HepG2 (cell line): ENCODE measurements at regions not wholly inside any gene's neighbourhood (a gene's known extent, or its start where the extent isn't known, plus 50 kb on each side); places are given as distances from the start of the nearest gene placed in this dataset.
"Not testable (repeated sequence)": the region's sequence is repeated elsewhere in the genome, so short reads cannot be mapped to it uniquely, and the experiment has no call there.

Source experiments
- ATAC-seq: fragments of 200-7000 bp; cut with Tn5 transposase; 3 replicates; pipeline ENCODE4 v1.9.1; 2020; ENCODE audit warnings: mild to moderate bottlenecking, moderate library complexity
- BruUV-seq: library from RNA; stranded (reverse); fragments of 400-500 nt; replicated peaks from 2 replicates; lab custom pipeline; 2021; lab: Mats Ljungman, UMichigan
- CTCF ChIA-PET: fragments of 300-600 bp; formaldehyde crosslinking; extraction: SDS; loops from one replicate; lab custom pipeline; 2021; ENCODE audit warnings: low total read pairs, inconsistent platforms, low intra/inter-chr PET ratio; lab: Yijun Ruan, JAX
- POLR2A ChIA-PET: fragments of 350-600 bp; sonication (Branson Sonifier 250); formaldehyde crosslinking; loops from one replicate; lab custom pipeline; 2020; ENCODE audit warnings: antibody characterized with exemption, inconsistent platforms; lab: Yijun Ruan, JAX
- DNase-seq: peaks from one replicate; pipeline ENCODE4 v3.0.0-alpha.2; 2015; ENCODE audit warnings: low spot score
- FAIRE-seq: peaks from 3 replicates; lab custom pipeline; 2011; peaks lifted over from hg19 to GRCh38; lab: Jason Lieb, UNC
- H2AFZ ChIP-seq: one replicate; pipeline ENCODE4 v1.6.1; 2011; ENCODE audit warnings: low read length, inconsistent platforms
- H3K27ac ChIP-seq: fragments of 300-600 bp; 3 replicates; pipeline ENCODE4 v1.8.0; 2011; ENCODE audit warnings: mixed run types, mild to moderate bottlenecking, mixed read lengths, low read length, inconsistent platforms; ENCODE audit not compliant: insufficient read depth; ENCODE audit errors: extremely low read length
- H3K27me3 ChIP-seq, 2 experiments: fragments of 200-600 bp in 1 of 2; 2 replicates in 1 of 2; 3 replicates in 1 of 2; pipeline versions ENCODE4 v1.6.0 to v1.8.0; 2011; ENCODE audit warnings: low read length in 2 of 2, mild to moderate bottlenecking in 2 of 2, moderate library complexity in 2 of 2, inconsistent platforms in 1 of 2; ENCODE audit not compliant: insufficient read depth in 2 of 2, control insufficient read depth in 1 of 2
- H3K36me3 ChIP-seq, 2 experiments: fragments of 200-600 bp in 1 of 2; replicated peaks in 1 of 2; 2 replicates in 1 of 2; 3 replicates in 1 of 2; pipeline versions ENCODE4 v1.5.1 to v1.8.0; 2011; ENCODE audit warnings: low read length in 2 of 2, inconsistent platforms in 1 of 2; ENCODE audit not compliant: insufficient read depth in 2 of 2, control insufficient read depth in 1 of 2
- H3K4me1 ChIP-seq: 2 replicates; pipeline ENCODE4 v1.5.1; 2012; ENCODE audit warnings: low read length, inconsistent platforms; ENCODE audit not compliant: insufficient read depth
- H3K4me2 ChIP-seq: 2 replicates; pipeline ENCODE4 v1.6.0; 2011; ENCODE audit warnings: low read depth, low read length, inconsistent platforms
- H3K4me3 ChIP-seq, 3 experiments: fragments of 200-600 bp in 1 of 3; sonication (generic), shearing (Covaris generic) in 1 of 3; replicated peaks in 1 of 3; 2 replicates each; pipeline ENCODE4 v1.5.1; 2011 to 2016; ENCODE audit warnings: low read length in 3 of 3, inconsistent platforms in 2 of 3, low read depth in 2 of 3, mild to moderate bottlenecking in 2 of 3, control low read depth in 1 of 3, mixed read lengths in 1 of 3; ENCODE audit not compliant: insufficient read depth in 1 of 3
- H3K79me2 ChIP-seq: one replicate; pipeline ENCODE4 v1.6.1; 2011; ENCODE audit warnings: low read length, inconsistent platforms; ENCODE audit not compliant: insufficient read depth
- H3K9ac ChIP-seq: 2 replicates; pipeline ENCODE4 v1.6.0; 2011; ENCODE audit warnings: mild to moderate bottlenecking, low read depth, low read length, inconsistent platforms; ENCODE audit not compliant: insufficient read depth
- H3K9me3 ChIP-seq: 2 replicates; pipeline ENCODE4 v1.5.1; 2012; ENCODE audit warnings: mild to moderate bottlenecking, low read length
- H4K20me1 ChIP-seq: 2 replicates; pipeline ENCODE4 v1.6.0; 2011; ENCODE audit warnings: inconsistent platforms, mild to moderate bottlenecking, low read length, moderate library complexity; ENCODE audit not compliant: insufficient read depth
- GTF2F1 ChIP-seq: fragments of 150-350 bp; IDR thresholded peaks from 2 replicates; pipeline ENCODE4 v1.6.1; 2014; ENCODE audit warnings: low read length
- HMG20A ChIP-seq: IDR thresholded peaks from 2 replicates; pipeline ENCODE4 v1.6.1; 2016; ENCODE audit warnings: borderline replicate concordance
- JUND ChIP-seq: sonication (generic); formaldehyde crosslinking; IDR thresholded peaks from 2 replicates; pipeline ENCODE4 v1.8.0; 2022; ENCODE audit warnings: mild to moderate bottlenecking, missing genetic modification reagents
- KLF12 ChIP-seq: sonication (generic); formaldehyde crosslinking; IDR thresholded peaks from 2 replicates; pipeline ENCODE4 v1.4.0; 2020; ENCODE audit warnings: missing genetic modification reagents, borderline replicate concordance
- NFE2L1 ChIP-seq: sonication (generic); formaldehyde crosslinking; IDR thresholded peaks from 2 replicates; pipeline ENCODE4 v1.4.0; 2020; ENCODE audit warnings: missing genetic modification reagents, mild to moderate bottlenecking, borderline replicate concordance
- POGZ ChIP-seq: sonication (generic); formaldehyde crosslinking; IDR thresholded peaks from 2 replicates; pipeline ENCODE4 v1.4.0; 2020; ENCODE audit warnings: mild to moderate bottlenecking, missing genetic modification reagents
- TEAD3 ChIP-seq: optimal IDR thresholded peaks from 2 replicates; pipeline ENCODE3; 2016; ENCODE audit warnings: borderline replicate concordance
- ZBTB21 ChIP-seq: sonication (generic); formaldehyde crosslinking; IDR thresholded peaks from 2 replicates; pipeline ENCODE4 v1.4.0; 2020; ENCODE audit warnings: missing genetic modification reagents
- ZBTB7B ChIP-seq: sonication (generic); formaldehyde crosslinking; IDR thresholded peaks from 2 replicates; pipeline ENCODE4 v1.4.0; 2020; ENCODE audit warnings: missing genetic modification reagents
- ZNF780A ChIP-seq: sonication (generic); formaldehyde crosslinking; IDR thresholded peaks from 2 replicates; pipeline ENCODE4 v1.8.0; 2022; ENCODE audit warnings: mild to moderate bottlenecking, missing genetic modification reagents, moderate library complexity
- WGBS: methylation state at CpG from one replicate; pipeline ENCODE4 v1.1.6; 2017; ENCODE audit warnings: low lambda C conversion rate; 5-methylcytosine and 5-hydroxymethylcytosine counted together
- in situ Hi-C: cut with HindIII; loops from 2 replicates; pipeline ENCODE4 v1.10.0; 2017; ENCODE audit warnings: low pct_unique_long_range_greater_than_20kb; ENCODE audit not compliant: extremely low pct_ligation_motif_present
- intact Hi-C: fragments of 100-400 bp; cut with micrococcal nuclease; formaldehyde crosslinking; loops from one replicate; pipeline ENCODE4 v1.10.0; 2022; ENCODE audit not compliant: unreplicated experiment

DNA sequence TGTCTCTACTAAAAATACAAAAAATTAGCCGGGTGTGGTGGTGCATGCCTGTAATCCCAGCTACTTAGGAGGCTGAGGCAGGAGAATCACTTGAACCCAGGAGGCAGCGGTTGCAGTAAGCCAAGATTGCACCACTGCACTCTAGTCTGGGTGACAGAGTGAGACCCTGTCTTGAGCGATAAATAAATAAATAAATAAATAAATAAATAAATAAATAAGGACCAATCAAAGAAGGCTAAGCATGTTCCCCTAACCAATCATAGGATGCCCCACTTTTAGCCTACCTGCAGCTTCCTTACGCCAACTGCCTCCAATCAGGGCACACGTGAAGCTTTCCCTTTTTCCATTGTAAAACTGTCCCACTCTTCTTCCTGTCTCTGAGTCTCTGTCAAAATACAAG lies 74.2 kb upstream of the ELAC2 start:
- H3K79me2 ChIP-seq, H3K9me3 ChIP-seq, H3K27ac ChIP-seq, H3K9ac ChIP-seq, H3K36me3 ChIP-seq, H3K27me3 ChIP-seq, CTCF ChIA-PET, FAIRE-seq, H3K4me2 ChIP-seq, in situ Hi-C loops, H4K20me1 ChIP-seq, H2AFZ ChIP-seq, H3K4me3 ChIP-seq, DNase-seq, POLR2A ChIA-PET, ATAC-seq, H3K4me1 ChIP-seq, BruUV-seq: not testable (repeated sequence)
- whole genome bisulfite sequencing = 47% methylated on average over 5 of the region's 5 CpGs
- intact Hi-C loops = loop anchor here (10.0 kb wide), 1 partner anchor 57 kb away; no protein-coding TSS in a partner anchor

DNA sequence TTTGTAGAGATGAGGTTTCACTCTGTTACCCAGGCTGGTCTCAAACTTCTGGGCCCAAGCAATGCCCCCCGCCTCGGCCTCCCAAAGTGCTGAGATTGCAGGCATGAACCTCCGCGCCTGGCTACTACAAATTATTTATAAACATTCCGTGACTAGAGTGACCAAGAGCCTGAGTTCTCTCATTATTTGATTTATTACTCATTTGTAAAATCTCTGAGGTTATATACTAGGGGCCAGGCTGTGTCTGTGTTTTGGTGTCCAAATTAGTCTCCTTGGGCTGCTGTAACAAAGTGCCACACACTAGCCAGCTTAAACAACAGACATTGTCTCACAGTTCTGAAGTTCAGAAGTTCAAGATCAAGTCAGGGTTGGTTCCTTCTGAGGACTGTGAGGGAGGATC lies 70.8 kb upstream of the ELAC2 start:
- Histone ChIP-seq H3K9ac (no peak overlapping the region), H3K4me1 (no peaks in the 10 kb centered on the region), H4K20me1 (no peaks in the 10 kb centered on the region), H3K27me3 (peaks cover 0 to 6% of the 10 kb centered on the region in 2 experiments; a peak in 1 of 5 replicates), H3K4me3 (no peak overlapping the region)
- intact Hi-C loops = no loop called here
- POLR2A ChIA-PET = no interaction called here
- DNase-seq = no peak
- no peak for TF ChIP-seq ZBTB7B (CRISPR knock-in tag)
- TF ChIP-seq, all 625 proteins: peak for 0
- Histone ChIP-seq H3K9me3 (no peaks in the 10 kb centered on the region), H3K4me2 (no peak overlapping the region), H2AFZ (no peak overlapping the region), H3K27ac (no peak overlapping the region), H3K36me3 (no peaks in the 10 kb centered on the region), H3K79me2 (no peaks in the 10 kb centered on the region)
- in situ Hi-C loops = no loop called here
- WGBS = 43% methylated on average over 5 of the region's 5 CpGs
- FAIRE-seq (no peak), ATAC-seq (no peak)
- CTCF ChIA-PET = no interaction called here
- BruUV-seq = no TSS peak

- intact Hi-C loops = no loop called here
- Histone ChIP-seq H3K4me3 (no peak overlapping the region), H3K4me2 (no peak overlapping the region), H3K27ac (no peak overlapping the region), H4K20me1 (no peaks in the 10 kb centered on the region), H3K9ac (no peak overlapping the region), H3K79me2 (no peaks in the 10 kb centered on the region), H2AFZ (no peak overlapping the region), H3K4me1 (no peaks in the 10 kb centered on the region), H3K36me3 (no peaks in the 10 kb centered on the region), H3K9me3 (no peaks in the 10 kb centered on the region), H3K27me3 (peaks cover 2 to 9% of the 10 kb centered on the region in 2 experiments; a peak in 2 of 5 replicates)
- POLR2A ChIA-PET = no interaction called here
- CTCF ChIA-PET = no interaction called here
- ATAC-seq (no peak), DNase-seq (no peak), FAIRE-seq (no peak)
- WGBS = 15% methylated on average over 3 of the region's 3 CpGs
- BruUV-seq = no TSS peak
- no peak for TF ChIP-seq ZBTB21 (CRISPR knock-in tag)
- TF ChIP-seq ZNF780A (CRISPR knock-in tag) = no peak
- TF ChIP-seq JUND (CRISPR knock-in tag) = no peak
- TF ChIP-seq NFE2L1 (CRISPR knock-in tag) = no peak
- TF ChIP-seq HMG20A = no peak
- no peak for TF ChIP-seq KLF12 (CRISPR knock-in tag)
- no peak for TF ChIP-seq GTF2F1
- TF ChIP-seq POGZ (CRISPR knock-in tag) = no peak
- no peak for TF ChIP-seq TEAD3 (CRISPR knock-in tag)
- in situ Hi-C loops = no loop called here
Observed at GRCh38 chr17:13087802-13088201, 70.0 kb upstream of the ELAC2 start.
